ENCODE measurements at regions not wholly inside any gene's neighbourhood (a gene's known extent, or its start where the extent isn't known, plus 50 kb on each side); places are given as distances from the start of the nearest gene placed in this dataset.
A peak's percentile ranks its signal among the peaks of the same experiment; 100 is the strongest.
"Not testable (repeated sequence)": the region's sequence is repeated elsewhere in the genome, so short reads cannot be mapped to it uniquely, and the experiment has no call there.

- Histone ChIP-seq H3K4me1 (ENCODE audit: insufficient read depth, low read length) (no peaks in the 10 kb centered on the region), H3K9me3 (ENCODE audit: low read length) (no peaks in the 10 kb centered on the region), H3K27me3 (ENCODE audit: insufficient read depth, low read length, poor library complexity, severe bottlenecking) (no peaks in the 10 kb centered on the region), H3K27ac (ENCODE audit: low read depth, low read length) (no peak overlapping the region), H3K4me3 (ENCODE audit: low read length) (no peak overlapping the region), H3K36me3 (ENCODE audit: insufficient read depth, low read length) (no peaks in the 10 kb centered on the region)
- ChIA-PET POLR2A (no interaction called here), CTCF (no interaction called here)
- H3K4me1 Mint-ChIP-seq = peaks cover 6 to 10% (median 9%) of the 10 kb centered on the region in 3 donors
- peaks cover 0 to 8% of the 10 kb centered on the region in 2 donors for H3K27me3 Mint-ChIP-seq
- no peak overlapping the region for H3K27ac Mint-ChIP-seq
- H3K9me3 Mint-ChIP-seq = peaks cover 0 to 4% (median 0%) of the 10 kb centered on the region in 5 donors
- DNase-seq = no peak
- no peak overlapping the region for H3K4me3 Mint-ChIP-seq
- H3K36me3 Mint-ChIP-seq = no peaks in the 10 kb centered on the region
Observed at GRCh38 chr2:207428573-207428972, 101.2 kb upstream of the CREB1 start.

GRCh38 chr2:207432453-207432852 lies 97.3 kb upstream of the CREB1 start:
- no peak overlapping the region for H3K4me3 ChIP-seq (ENCODE audit: low read length)
- H3K27me3 ChIP-seq (ENCODE audit: insufficient read depth, low read length, poor library complexity, severe bottlenecking) = no peaks in the 10 kb centered on the region
- Mint-ChIP-seq H3K36me3 (no peaks in the 10 kb centered on the region), H3K27ac (no peak overlapping the region), H3K9me3 (no peaks in the 10 kb centered on the region), H3K27me3 (peaks cover 0 to 9% of the 10 kb centered on the region in 2 donors), H3K4me1 (no peaks in the 10 kb centered on the region), H3K4me3 (no peak overlapping the region)
- ChIA-PET POLR2A (no interaction called here), CTCF (no interaction called here)
- no peaks in the 10 kb centered on the region for H3K36me3 ChIP-seq (ENCODE audit: insufficient read depth, low read length)
- no peaks in the 10 kb centered on the region for H3K9me3 ChIP-seq (ENCODE audit: low read length)
- H3K4me1 ChIP-seq (ENCODE audit: insufficient read depth, low read length) = no peaks in the 10 kb centered on the region
- no peak for DNase-seq
- H3K27ac ChIP-seq (ENCODE audit: low read depth, low read length) = no peak overlapping the region

GRCh38 chr2:207434306-207434705 lies 95.5 kb upstream of the CREB1 start:
- H3K27me3 Mint-ChIP-seq = peaks cover 0 to 3% of the 10 kb centered on the region in 2 donors

GRCh38 chr2:207434899-207435465 lies 94.8 kb upstream of the CREB1 start:
- no peaks in the 10 kb centered on the region for H3K9me3 ChIP-seq (ENCODE audit: low read length)
- H3K4me3 ChIP-seq (ENCODE audit: low read length) = no peak overlapping the region
- H3K4me1 Mint-ChIP-seq = no peaks in the 10 kb centered on the region
- CTCF ChIA-PET = no interaction called here
- no peak overlapping the region for H3K27ac Mint-ChIP-seq
- no peaks in the 10 kb centered on the region for H3K36me3 ChIP-seq (ENCODE audit: insufficient read depth, low read length)
- H3K27me3 Mint-ChIP-seq = peaks cover 3 to 4% of the 10 kb centered on the region in 2 donors
- H3K27me3 ChIP-seq (ENCODE audit: insufficient read depth, low read length, poor library complexity, severe bottlenecking) = no peaks in the 10 kb centered on the region
- H3K4me3 Mint-ChIP-seq = no peak overlapping the region
- POLR2A ChIA-PET = no interaction called here
- H3K9me3 Mint-ChIP-seq = no peaks in the 10 kb centered on the region
- no peaks in the 10 kb centered on the region for H3K36me3 Mint-ChIP-seq
- no peak overlapping the region for H3K27ac ChIP-seq (ENCODE audit: low read depth, low read length)
- H3K4me1 ChIP-seq (ENCODE audit: insufficient read depth, low read length) = no peaks in the 10 kb centered on the region
- no peak for DNase-seq

More at GRCh38 chr2:207434306-207434705, 95.5 kb upstream of the CREB1 start:
- Histone ChIP-seq H3K4me1 (ENCODE audit: insufficient read depth, low read length) (no peaks in the 10 kb centered on the region), H3K27ac (ENCODE audit: low read depth, low read length) (no peak overlapping the region), H3K4me3 (ENCODE audit: low read length) (no peak overlapping the region), H3K9me3 (ENCODE audit: low read length) (no peaks in the 10 kb centered on the region), H3K36me3 (ENCODE audit: insufficient read depth, low read length) (no peaks in the 10 kb centered on the region), H3K27me3 (ENCODE audit: insufficient read depth, low read length, poor library complexity, severe bottlenecking) (no peaks in the 10 kb centered on the region)
- Mint-ChIP-seq H3K27ac (no peak overlapping the region), H3K36me3 (no peaks in the 10 kb centered on the region), H3K4me1 (no peaks in the 10 kb centered on the region), H3K9me3 (no peaks in the 10 kb centered on the region), H3K4me3 (no peak overlapping the region)
- CTCF ChIA-PET = no interaction called here
- POLR2A ChIA-PET = no interaction called here
- no peak for DNase-seq

GRCh38 chr2:207437136-207437523 lies 92.6 kb upstream of the CREB1 start:
- no peaks in the 10 kb centered on the region for H3K9me3 ChIP-seq (ENCODE audit: low read length)
- no peak overlapping the region for H3K27ac Mint-ChIP-seq
- no peak overlapping the region for H3K27ac ChIP-seq (ENCODE audit: low read depth, low read length)
- H3K36me3 ChIP-seq (ENCODE audit: insufficient read depth, low read length) = no peaks in the 10 kb centered on the region
- H3K27me3 ChIP-seq (ENCODE audit: insufficient read depth, low read length, poor library complexity, severe bottlenecking) = no peaks in the 10 kb centered on the region
- H3K4me1 Mint-ChIP-seq = no peaks in the 10 kb centered on the region
- H3K9me3 Mint-ChIP-seq = no peaks in the 10 kb centered on the region
- no peak overlapping the region for H3K4me3 Mint-ChIP-seq
- DNase-seq = no peak
- H3K4me1 ChIP-seq (ENCODE audit: insufficient read depth, low read length) = no peaks in the 10 kb centered on the region
- ChIA-PET CTCF (no interaction called here), POLR2A (no interaction called here)
- H3K36me3 Mint-ChIP-seq = no peaks in the 10 kb centered on the region
- peaks cover 4 to 9% of the 10 kb centered on the region in 2 donors for H3K27me3 Mint-ChIP-seq
- H3K4me3 ChIP-seq (ENCODE audit: low read length) = no peak overlapping the region

GRCh38 chr2:207437524-207438143 lies 92.1 kb upstream of the CREB1 start:
- H3K27me3 ChIP-seq (ENCODE audit: insufficient read depth, low read length, poor library complexity, severe bottlenecking) = no peaks in the 10 kb centered on the region
- CTCF ChIA-PET = no interaction called here
- H3K27ac Mint-ChIP-seq = no peak overlapping the region
- no peaks in the 10 kb centered on the region for H3K9me3 Mint-ChIP-seq
- DNase-seq = no peak
- H3K4me3 Mint-ChIP-seq = no peak overlapping the region
- H3K4me1 ChIP-seq (ENCODE audit: insufficient read depth, low read length) = no peaks in the 10 kb centered on the region
- no peaks in the 10 kb centered on the region for H3K36me3 ChIP-seq (ENCODE audit: insufficient read depth, low read length)
- H3K4me1 Mint-ChIP-seq = no peaks in the 10 kb centered on the region
- no peaks in the 10 kb centered on the region for H3K9me3 ChIP-seq (ENCODE audit: low read length)
- no peak overlapping the region for H3K4me3 ChIP-seq (ENCODE audit: low read length)
- H3K36me3 Mint-ChIP-seq = no peaks in the 10 kb centered on the region
- POLR2A ChIA-PET = no interaction called here
- H3K27me3 Mint-ChIP-seq = peaks cover 4 to 9% of the 10 kb centered on the region in 2 donors
- H3K27ac ChIP-seq (ENCODE audit: low read depth, low read length) = no peak overlapping the region

GRCh38 chr2:207438414-207439126 lies 91.2 kb upstream of the CREB1 start:
- Mint-ChIP-seq H3K4me3 (no peak overlapping the region), H3K27ac (no peak overlapping the region), H3K36me3 (no peaks in the 10 kb centered on the region), H3K4me1 (no peaks in the 10 kb centered on the region), H3K9me3 (no peaks in the 10 kb centered on the region), H3K27me3 (peaks cover 4 to 9% of the 10 kb centered on the region in 2 donors)
- Histone ChIP-seq H3K27ac (ENCODE audit: low read depth, low read length) (no peak overlapping the region), H3K36me3 (ENCODE audit: insufficient read depth, low read length) (no peaks in the 10 kb centered on the region), H3K9me3 (ENCODE audit: low read length) (no peaks in the 10 kb centered on the region), H3K4me1 (ENCODE audit: insufficient read depth, low read length) (no peaks in the 10 kb centered on the region), H3K4me3 (ENCODE audit: low read length) (no peak overlapping the region), H3K27me3 (ENCODE audit: insufficient read depth, low read length, poor library complexity, severe bottlenecking) (no peaks in the 10 kb centered on the region)
- no peak for DNase-seq
- ChIA-PET CTCF (no interaction called here), POLR2A (no interaction called here)

GRCh38 chr2:207439881-207440280 lies 89.9 kb upstream of the CREB1 start:
- CTCF ChIA-PET; H3K4me3 Mint-ChIP-seq; H3K4me1 ChIP-seq (ENCODE audit: insufficient read depth, low read length); H3K9me3 Mint-ChIP-seq; H3K36me3 ChIP-seq (ENCODE audit: insufficient read depth, low read length); H3K27me3 ChIP-seq (ENCODE audit: insufficient read depth, low read length, poor library complexity, severe bottlenecking); DNase-seq; H3K36me3 Mint-ChIP-seq; H3K9me3 ChIP-seq (ENCODE audit: low read length); H3K4me3 ChIP-seq (ENCODE audit: low read length); POLR2A ChIA-PET; H3K27ac ChIP-seq (ENCODE audit: low read depth, low read length); H3K4me1 Mint-ChIP-seq; H3K27me3 Mint-ChIP-seq: not testable (repeated sequence)
- H3K27ac Mint-ChIP-seq = peak overlapping the region in 1 of 8 donors; percentile 6

All from CD8-positive, alpha-beta memory T cell (primary cell).